ELR (cell line): ENCODE measurements at regions not wholly inside any gene's neighbourhood (a gene's known extent, or its start where the extent isn't known, plus 50 kb on each side); places are given as distances from the start of the nearest gene placed in this dataset.

Experiments used
- DNase-seq: peaks from one replicate; pipeline ENCODE4 v3.0.0-alpha.2; 2015; ENCODE audit warnings: low read depth

- DNase-seq, result no peak
These were observed 257.7 kb downstream of the TXNL1 start for GRCh38 chr18:56380685-56381084.

- no peak for DNase-seq
These were observed 259.1 kb downstream of the TXNL1 start for GRCh38 chr18:56379256-56379655.

GRCh38 chr18:56377231-56377630, 261.2 kb downstream of the TXNL1 start:
- DNase-seq, result no peak

GRCh38 chr18:56374007-56374655, 264.3 kb downstream of the TXNL1 start:
- peak; percentile 5 for DNase-seq

DNA sequence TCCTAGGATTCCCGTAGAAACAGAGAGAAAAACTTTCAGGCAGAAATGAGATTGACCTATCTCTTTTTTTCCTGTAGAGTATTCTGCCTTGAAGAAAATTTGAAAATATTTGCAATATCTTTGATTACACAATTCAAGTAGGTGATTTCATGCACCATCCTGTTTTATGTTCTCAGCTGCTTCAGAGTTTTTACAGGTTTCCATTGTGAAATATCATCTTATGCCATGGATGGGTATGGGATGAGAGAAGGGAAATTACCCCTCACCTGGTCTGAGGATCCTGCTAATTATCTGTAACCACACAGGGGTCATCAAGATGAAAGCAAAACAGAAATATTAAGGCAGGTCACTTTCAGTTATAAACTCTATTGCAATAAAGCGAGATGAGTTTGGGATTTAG, 264.8 kb downstream of the TXNL1 start:
- DNase-seq, result no peak

DNA sequence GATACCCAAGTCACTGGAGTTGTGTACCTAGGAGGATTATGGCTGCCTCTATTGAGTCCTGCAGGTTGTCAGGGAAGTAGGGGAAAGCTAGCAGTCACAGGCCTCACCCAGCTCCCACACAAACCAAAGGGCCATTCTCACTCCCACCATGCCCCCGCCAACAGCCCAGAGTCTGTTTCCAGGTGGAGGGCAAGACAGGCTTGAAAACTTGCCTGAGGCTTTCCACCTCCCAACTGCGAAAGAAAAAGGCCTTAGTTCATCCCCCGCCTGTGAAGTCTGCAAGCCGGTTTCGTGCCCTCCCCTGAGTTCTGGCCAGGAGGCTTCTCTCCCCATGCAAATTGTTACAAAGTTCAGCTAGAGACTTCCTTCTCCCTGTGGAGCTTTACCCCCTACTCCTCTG, 270.3 kb downstream of the TXNL1 start:
- no peak for DNase-seq

DNA sequence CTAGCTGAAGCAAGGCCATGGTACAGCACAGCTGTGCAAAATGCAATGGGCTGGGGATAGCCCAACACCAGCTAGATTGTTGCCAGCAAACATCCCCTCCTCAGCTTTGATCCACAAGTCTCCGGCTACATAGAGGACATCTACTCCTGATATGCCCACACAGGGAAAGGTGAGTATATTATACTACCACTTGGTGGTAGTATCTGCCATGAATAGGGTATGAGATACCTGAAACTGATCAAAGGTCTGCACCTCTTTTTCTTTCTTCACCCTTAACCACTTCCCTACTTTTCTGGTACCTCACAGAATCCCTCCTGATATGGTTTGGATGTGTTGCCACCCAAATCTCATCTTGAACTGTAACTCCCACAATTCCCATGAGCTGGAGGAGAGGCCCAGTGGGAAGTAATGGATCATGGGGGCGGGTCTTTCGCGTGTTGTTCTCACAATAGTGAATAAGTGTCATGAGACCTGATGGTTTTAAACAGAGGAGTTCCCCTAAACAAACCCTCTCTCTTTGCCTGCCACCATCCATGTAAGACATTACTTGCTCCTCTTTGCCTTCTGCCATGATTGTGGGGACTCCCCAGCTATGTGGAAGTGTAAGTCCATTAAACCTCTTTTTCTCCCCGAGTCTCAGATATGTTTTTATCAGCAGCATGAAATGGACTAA, 279.6 kb downstream of the TXNL1 start:
- DNase-seq, result no peak

DNA sequence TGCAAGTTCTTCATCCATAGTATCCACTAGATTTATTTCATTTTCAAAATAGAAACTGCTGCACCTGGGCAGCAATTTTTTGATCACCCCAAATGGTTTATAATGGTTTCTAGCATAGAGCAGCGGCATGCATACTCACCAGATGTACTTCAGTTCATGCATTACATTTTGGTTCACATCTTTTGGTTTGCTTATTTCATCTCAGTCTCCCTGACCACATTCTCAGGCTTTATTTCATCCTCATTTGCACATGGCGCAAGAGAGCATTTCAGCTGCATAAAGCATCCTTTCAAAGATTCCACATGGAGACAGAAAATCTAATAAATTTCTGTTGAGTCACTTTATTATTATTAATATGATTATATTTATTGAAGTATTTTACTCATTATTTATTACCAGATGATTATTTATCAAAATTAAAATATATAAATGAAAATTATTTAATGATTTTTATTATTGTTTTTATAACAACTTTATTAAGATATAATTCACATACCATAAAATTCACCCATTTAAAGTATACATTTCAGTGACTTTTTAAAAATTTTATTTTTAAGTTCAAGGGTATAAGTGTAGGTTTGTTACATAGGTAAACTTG, 284.6 kb downstream of the TXNL1 start:
- DNase-seq, result no peak

DNA sequence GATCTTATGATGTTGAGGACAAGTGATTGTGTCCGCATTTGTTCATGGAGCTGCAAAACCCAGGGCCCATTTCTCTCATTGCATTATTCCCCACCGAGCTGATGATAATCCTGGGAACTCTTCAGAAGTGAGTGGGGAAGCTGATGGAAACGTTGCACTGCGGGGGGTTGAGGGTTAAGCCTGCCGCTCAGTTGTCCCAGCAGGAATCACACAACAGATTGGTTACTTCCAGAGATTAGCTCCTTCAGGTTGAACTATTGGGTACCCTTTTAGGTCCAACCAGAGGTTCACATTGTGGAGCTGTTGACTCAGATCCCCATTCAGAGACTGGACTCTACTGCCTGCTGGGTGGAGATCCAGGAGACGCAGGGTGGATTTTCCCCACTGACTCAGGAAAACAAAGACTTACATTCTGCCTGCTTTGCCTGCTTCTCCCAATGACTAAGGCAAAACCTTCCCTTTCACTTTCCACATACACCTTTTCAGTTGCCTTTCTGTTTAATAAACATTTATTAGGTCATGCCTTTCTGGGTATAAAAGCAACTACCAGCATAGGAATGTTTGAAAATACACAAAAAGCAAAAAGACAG, 286.4 kb downstream of the TXNL1 start:
- peak; percentile 3 for DNase-seq

DNA sequence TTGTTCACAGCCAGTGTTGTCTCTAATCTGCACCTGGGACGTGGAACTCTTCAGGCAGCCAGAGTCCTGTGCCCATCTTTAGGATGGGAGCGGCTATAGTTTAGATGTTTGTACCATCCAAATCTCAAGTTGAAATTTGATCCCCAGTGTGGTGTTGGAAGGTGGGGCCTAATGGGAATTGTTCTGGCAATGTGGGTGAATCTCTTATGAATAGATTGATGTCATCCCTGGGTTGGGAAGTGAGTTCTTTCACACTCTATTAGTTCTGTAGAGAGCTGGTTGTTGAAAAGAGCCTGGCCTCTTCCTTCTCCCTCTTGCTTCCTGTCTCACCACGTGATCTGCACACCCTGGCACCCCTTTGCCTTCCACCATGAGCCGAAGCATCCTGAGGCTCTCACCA, 300.9 kb downstream of the TXNL1 start:
- DNase-seq, result no peak

- no peak for DNase-seq
These were observed 304.6 kb downstream of the TXNL1 start for GRCh38 chr18:56333839-56334238.

DNA sequence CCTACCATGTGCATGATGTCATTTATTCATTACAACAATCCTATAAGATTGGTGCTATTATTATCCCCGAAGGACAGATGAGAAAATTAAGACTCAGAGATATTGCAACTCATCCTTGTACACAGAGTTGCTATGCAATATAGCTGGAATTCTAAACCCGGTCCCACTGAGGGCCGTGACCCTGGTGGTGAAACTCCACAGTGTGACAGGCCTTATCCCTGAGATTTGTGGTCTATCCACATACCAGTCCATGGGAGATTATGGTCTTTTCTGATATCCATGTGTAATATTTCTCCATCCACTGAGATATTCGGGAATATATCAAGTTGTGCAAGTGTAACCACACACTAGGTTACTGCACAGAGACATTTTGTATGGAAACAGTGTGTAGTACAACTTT, 305.2 kb downstream of the TXNL1 start:
- DNase-seq, result no peak

DNA sequence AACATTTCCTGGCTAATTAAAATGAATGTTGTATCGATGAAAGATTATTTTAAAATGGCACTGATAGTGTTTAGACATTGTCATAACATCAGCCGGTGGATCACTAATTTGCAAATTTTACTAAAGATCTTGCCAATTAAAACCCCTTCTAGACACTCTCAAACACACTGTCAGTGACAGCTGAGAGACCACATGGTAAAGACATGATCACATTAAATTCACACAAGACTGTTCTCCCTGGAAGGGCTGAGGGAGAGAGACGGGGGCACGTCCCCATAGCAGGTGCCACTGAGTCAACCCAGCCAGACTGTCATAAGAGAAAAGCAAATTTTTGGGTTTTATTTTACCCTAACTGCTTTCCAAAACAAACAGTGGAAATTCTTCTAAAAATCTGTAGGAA, 306.0 kb downstream of the TXNL1 start:
- DNase-seq, result no peak

GRCh38 chr18:56330366-56331110, 307.9 kb downstream of the TXNL1 start:
- DNase-seq, result no peak

GRCh38 chr18:56329536-56329935, 308.9 kb downstream of the TXNL1 start:
- DNase-seq, result no peak

- DNase-seq, result no peak
These were observed 311.1 kb downstream of the TXNL1 start for GRCh38 chr18:56327191-56327885.

DNA sequence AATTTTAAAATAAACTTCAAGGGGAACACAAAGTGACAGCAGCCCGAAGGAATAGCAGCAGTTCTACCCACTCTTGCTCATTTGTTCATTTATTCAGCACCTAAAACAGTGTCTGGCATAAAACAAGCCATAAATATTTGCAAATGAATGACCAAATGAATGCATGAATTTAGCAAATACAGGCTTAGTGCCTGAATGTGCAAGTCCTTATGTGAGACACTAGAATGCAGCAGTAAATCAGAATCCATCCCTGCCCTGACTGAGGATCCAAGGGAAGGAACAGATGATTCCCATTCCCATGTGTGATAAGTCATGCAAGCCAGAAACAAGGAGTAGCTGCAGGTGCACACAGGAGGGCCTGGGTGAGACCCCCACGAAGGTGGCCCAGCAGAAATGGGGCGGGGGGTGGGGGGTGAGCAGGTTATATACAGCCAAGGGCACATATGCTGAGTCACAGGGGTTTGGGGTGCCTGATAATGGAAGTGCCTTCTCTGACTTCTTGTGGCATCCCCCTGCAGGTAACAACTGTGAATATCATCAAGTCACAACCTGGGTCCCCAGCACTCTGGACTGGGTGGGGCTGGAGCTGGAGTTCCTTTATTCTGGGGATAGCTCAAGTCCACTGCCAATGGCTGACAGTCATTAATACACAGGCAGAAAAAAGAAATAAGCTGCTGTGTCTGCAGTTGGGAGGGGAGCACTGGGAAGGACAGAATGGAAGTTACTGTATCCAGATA, 311.9 kb downstream of the TXNL1 start:
- no peak for DNase-seq

GRCh38 chr18:56323673-56324072, 314.7 kb downstream of the TXNL1 start:
- no peak for DNase-seq

DNA sequence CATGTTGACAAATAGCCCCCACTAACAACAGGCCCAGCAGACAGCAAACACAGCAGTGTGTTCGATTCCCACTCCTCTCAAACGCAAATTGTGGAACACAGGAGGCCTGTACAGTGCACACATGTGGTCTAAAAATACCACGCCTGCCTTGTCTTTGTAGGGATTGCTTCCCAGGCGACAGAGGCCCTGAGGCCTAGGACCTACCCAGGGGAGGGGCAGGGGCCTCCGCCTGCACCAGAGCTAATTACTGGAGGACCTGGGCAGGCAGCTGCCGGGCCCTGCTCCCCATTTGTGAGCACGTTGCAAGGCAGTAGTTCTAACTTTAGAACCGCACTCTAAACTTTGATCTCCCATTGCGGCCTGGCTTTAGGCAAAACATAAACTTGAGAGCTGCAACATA, 316.0 kb downstream of the TXNL1 start:
- DNase-seq, result no peak

DNA sequence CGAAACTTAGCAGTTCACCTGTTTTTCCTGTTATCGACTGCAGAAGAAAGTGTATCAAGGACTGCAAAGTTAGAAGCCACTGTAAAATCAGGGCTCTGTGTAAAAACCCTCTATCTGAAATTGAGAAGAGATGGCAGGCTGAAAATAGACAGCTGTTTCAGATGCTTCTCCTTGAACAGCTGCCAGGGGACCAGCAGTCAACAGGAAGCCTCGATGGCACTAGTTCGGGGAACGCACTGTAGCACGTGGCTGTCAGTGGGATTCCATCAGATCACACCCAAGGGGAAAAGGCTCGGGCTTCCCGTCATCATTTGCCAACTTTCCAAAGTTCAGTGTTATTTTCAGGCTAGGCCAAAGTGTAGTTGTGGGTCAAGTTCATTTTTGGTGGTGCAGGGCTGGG, 316.9 kb downstream of the TXNL1 start:
- no peak for DNase-seq

DNA sequence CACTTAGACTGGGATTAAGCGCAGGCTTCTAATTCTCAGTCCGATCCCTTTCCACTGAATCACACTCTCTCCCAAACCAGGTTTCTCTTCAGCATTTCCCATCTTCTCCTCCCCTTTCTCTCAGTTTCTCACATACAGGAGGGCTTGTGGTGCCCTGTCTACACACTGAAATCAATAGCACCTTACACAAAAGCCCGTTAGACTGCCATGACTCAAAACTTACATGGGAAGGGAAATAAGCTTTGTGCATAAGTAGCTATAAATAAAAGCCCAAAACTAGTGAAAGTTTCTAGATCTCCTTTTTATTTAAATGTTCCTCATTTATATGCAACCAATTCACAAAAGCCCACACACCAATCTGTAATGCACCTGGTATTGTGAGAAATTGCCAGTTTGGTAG, 318.4 kb downstream of the TXNL1 start:
- no peak for DNase-seq
